HEK293 (cell line): ENCODE measurements at regions not wholly inside any gene's neighbourhood (a gene's known extent, or its start where the extent isn't known, plus 50 kb on each side); places are given as distances from the start of the nearest gene placed in this dataset.

ENCODE experiments used
- CTCF ChIA-PET: fragments of 350-600 bp; formaldehyde crosslinking; extraction: SDS; loops from one replicate; lab custom pipeline; 2021; ENCODE audit warnings: antibody characterized with exemption; lab: Yijun Ruan, JAX
- POLR2A ChIA-PET: fragments of 300-600 bp; formaldehyde crosslinking; extraction: SDS; loops from one replicate; lab custom pipeline; 2020; ENCODE audit warnings: antibody characterized with exemption, inconsistent platforms; lab: Yijun Ruan, JAX
- H3K27ac ChIP-seq: fragments of 200-500 bp; sonication (Bioruptor generic); 2 replicates; pipeline ENCODE4 v1.5.1; 2014; ENCODE audit warnings: low read depth, low read length, control low read depth, inconsistent platforms; ENCODE audit errors: extremely low read depth
- H3K36me3 ChIP-seq, 2 experiments: fragments of 200-500 bp in 1 of 2; sonication (Bioruptor generic) in 1 of 2; 1 replicate in 1 of 2; 2 replicates in 1 of 2; pipeline ENCODE4 v1.5.1; 2014 to 2017; ENCODE audit warnings: inconsistent platforms in 2 of 2, low read length in 2 of 2; ENCODE audit not compliant: control insufficient read depth in 2 of 2, insufficient read depth in 1 of 2
- H3K4me1 ChIP-seq: fragments of 200-500 bp; sonication (Bioruptor generic); 2 replicates; pipeline ENCODE4 v1.5.1; 2014; ENCODE audit warnings: mild to moderate bottlenecking, low read length, inconsistent platforms; ENCODE audit not compliant: control insufficient read depth, insufficient read depth
- H3K4me3 ChIP-seq: 2 replicates; pipeline ENCODE4 v1.5.1; 2011; ENCODE audit warnings: low read depth, mild to moderate bottlenecking, control low read depth, low read length, moderate library complexity
- H3K9me3 ChIP-seq: fragments of 200-500 bp; sonication (Bioruptor generic); 2 replicates; pipeline ENCODE4 v1.5.1; 2014; ENCODE audit warnings: low read depth, low read length, inconsistent platforms; ENCODE audit not compliant: control insufficient read depth, insufficient read depth
- BCL11A ChIP-seq: fragments of 450-650 bp; formaldehyde crosslinking; IDR thresholded peaks from 2 replicates; pipeline ENCODE4 v1.5.1; 2016; ENCODE audit warnings: low read depth, missing biosample characterization, missing genetic modification characterization
- GFI1B ChIP-seq: fragments of 450-650 bp; formaldehyde crosslinking; IDR thresholded peaks from 2 replicates; pipeline ENCODE4 v1.5.1; 2016; ENCODE audit warnings: missing biosample characterization, missing genetic modification characterization
- HIC1 ChIP-seq: fragments of 450-650 bp; formaldehyde crosslinking; IDR thresholded peaks from 2 replicates; pipeline ENCODE4 v1.5.1; 2016; ENCODE audit warnings: missing biosample characterization, missing genetic modification characterization
- HOXD13 ChIP-seq: sonication (generic); formaldehyde crosslinking; IDR thresholded peaks from 2 replicates; pipeline ENCODE4 v1.8.0; 2022; ENCODE audit warnings: missing genetic modification reagents, borderline replicate concordance
- KLF7 ChIP-seq: fragments of 450-650 bp; formaldehyde crosslinking; IDR thresholded peaks from 2 replicates; pipeline ENCODE4 v1.5.1; 2016; ENCODE audit warnings: missing biosample characterization, missing genetic modification characterization, borderline replicate concordance
- KLF8 ChIP-seq: fragments of 450-650 bp; formaldehyde crosslinking; IDR thresholded peaks from 2 replicates; pipeline ENCODE4 v1.5.1; 2016; ENCODE audit warnings: missing biosample characterization, missing genetic modification characterization
- PRDM6 ChIP-seq: fragments of 450-650 bp; formaldehyde crosslinking; IDR thresholded peaks from 2 replicates; pipeline ENCODE4 v1.5.1; 2017; ENCODE audit warnings: missing biosample characterization, missing genetic modification characterization
- TRIM28 ChIP-seq: IDR thresholded peaks from 2 replicates; pipeline ENCODE4 v1.6.1; 2011; ENCODE audit warnings: low read length, control low read depth, borderline replicate concordance
- ZNF10 ChIP-seq: fragments of 450-650 bp; formaldehyde crosslinking; IDR thresholded peaks from 2 replicates; pipeline ENCODE4 v1.5.1; 2017; ENCODE audit warnings: missing biosample characterization, missing genetic modification characterization
- ZNF114 ChIP-seq: fragments of 450-650 bp; formaldehyde crosslinking; IDR thresholded peaks from 2 replicates; pipeline ENCODE4 v1.5.0; 2017; ENCODE audit warnings: missing biosample characterization, missing genetic modification characterization
- ZNF132 ChIP-seq: fragments of 450-650 bp; formaldehyde crosslinking; IDR thresholded peaks from 2 replicates; pipeline ENCODE4 v1.5.1; 2017; ENCODE audit warnings: missing biosample characterization, missing genetic modification characterization, borderline replicate concordance
- ZNF18 ChIP-seq: fragments of 450-650 bp; formaldehyde crosslinking; IDR thresholded peaks from 2 replicates; pipeline ENCODE4 v1.5.1; 2016; ENCODE audit warnings: missing biosample characterization, missing genetic modification characterization
- ZNF221 ChIP-seq: fragments of 450-650 bp; formaldehyde crosslinking; IDR thresholded peaks from 2 replicates; pipeline ENCODE4 v1.5.1; 2017; ENCODE audit warnings: missing biosample characterization, missing genetic modification characterization, borderline replicate concordance
- ZNF26 ChIP-seq: fragments of 450-650 bp; formaldehyde crosslinking; IDR thresholded peaks from 2 replicates; pipeline ENCODE4 v1.5.1; 2016; ENCODE audit warnings: missing biosample characterization, missing genetic modification characterization
- ZNF473 ChIP-seq: fragments of 450-650 bp; formaldehyde crosslinking; IDR thresholded peaks from 2 replicates; pipeline ENCODE4 v1.5.1; 2017; ENCODE audit warnings: missing biosample characterization, missing genetic modification characterization
- ZNF529 ChIP-seq: fragments of 450-650 bp; formaldehyde crosslinking; IDR thresholded peaks from 2 replicates; pipeline ENCODE4 v1.5.1; 2017; ENCODE audit warnings: missing genetic modification characterization, missing biosample characterization; ENCODE audit not compliant: insufficient replicate concordance
- ZNF549 ChIP-seq: fragments of 450-650 bp; IDR thresholded peaks from 2 replicates; pipeline ENCODE4 v1.5.1; 2018; ENCODE audit warnings: missing biosample characterization, missing genetic modification characterization, mild to moderate bottlenecking, inconsistent platforms, moderate library complexity
- ZNF621 ChIP-seq: fragments of 450-650 bp; formaldehyde crosslinking; IDR thresholded peaks from 2 replicates; pipeline ENCODE4 v1.5.1; 2017; ENCODE audit warnings: missing biosample characterization, missing genetic modification characterization
- ZNF645 ChIP-seq: fragments of 450-650 bp; formaldehyde crosslinking; IDR thresholded peaks from 2 replicates; pipeline ENCODE4; 2016; ENCODE audit warnings: missing biosample characterization, missing genetic modification characterization
- ZNF677 ChIP-seq: fragments of 450-650 bp; IDR thresholded peaks from 2 replicates; pipeline ENCODE4 v1.5.0; 2018; ENCODE audit warnings: missing biosample characterization, mild to moderate bottlenecking, missing genetic modification characterization, moderate library complexity
- ZNF707 ChIP-seq: fragments of 450-650 bp; formaldehyde crosslinking; IDR thresholded peaks from 2 replicates; pipeline ENCODE4 v1.5.1; 2016; ENCODE audit warnings: missing biosample characterization, missing genetic modification characterization
- ZNF791 ChIP-seq: fragments of 450-650 bp; formaldehyde crosslinking; IDR thresholded peaks from 2 replicates; pipeline ENCODE4 v1.5.1; 2016; ENCODE audit warnings: missing biosample characterization, missing genetic modification characterization
- ZNF792 ChIP-seq: fragments of 450-650 bp; formaldehyde crosslinking; IDR thresholded peaks from 2 replicates; pipeline ENCODE4 v1.5.1; 2016; ENCODE audit warnings: missing biosample characterization, missing genetic modification characterization

- Histone ChIP-seq H3K36me3 (no peaks in the 10 kb centered on the region), H3K9me3 (no peaks in the 10 kb centered on the region), H3K4me3 (no peak overlapping the region), H3K4me1 (no peaks in the 10 kb centered on the region), H3K27ac (no peak overlapping the region)
- no peak for TF ChIP-seq ZNF132
- TF ChIP-seq HIC1, result no peak
- no peak for TF ChIP-seq BCL11A
- no peak for TF ChIP-seq ZNF473 (tag by site-specific recombination)
- no peak for TF ChIP-seq ZNF10 (tag by site-specific recombination)
- no peak for TF ChIP-seq ZNF791 (tag by site-specific recombination)
- TF ChIP-seq ZNF792 (tag by site-specific recombination), result no peak
- TF ChIP-seq ZNF549, result no peak
- no peak for TF ChIP-seq KLF7
- no peak for TF ChIP-seq TRIM28
- TF ChIP-seq ZNF707, result no peak
- no peak for TF ChIP-seq GFI1B (tag by site-specific recombination)
- no peak for TF ChIP-seq ZNF221
- no peak for TF ChIP-seq ZNF645 (tag by site-specific recombination)
- TF ChIP-seq PRDM6 (tag by site-specific recombination), result no peak
- ChIA-PET CTCF (no interaction called here), POLR2A (no interaction called here)
Observed at GRCh38 chr11:25327656-25328055, 830.8 kb downstream of the LUZP2 start.

GRCh38 chr11:25339281-25339680, 842.4 kb downstream of the LUZP2 start:
- H3K9me3 ChIP-seq, result no peaks in the 10 kb centered on the region
- H3K27ac ChIP-seq, result no peak overlapping the region
- no peak overlapping the region for H3K4me3 ChIP-seq
- TF ChIP-seq HOXD13 (CRISPR knock-in tag) (no peak), ZNF114 (tag by site-specific recombination) (no peak), ZNF529 (tag by site-specific recombination) (no peak), KLF8 (tag by site-specific recombination) (no peak), ZNF621 (tag by site-specific recombination) (no peak), ZNF18 (no peak), ZNF26 (no peak), ZNF677 (no peak)
- ChIA-PET CTCF (no interaction called here), POLR2A (no interaction called here)
- no peaks in the 10 kb centered on the region for H3K4me1 ChIP-seq
- H3K36me3 ChIP-seq, result no peaks in the 10 kb centered on the region
